SK-N-SH (cell line): ENCODE measurements at regions not wholly inside any gene's neighbourhood (a gene's known extent, or its start where the extent isn't known, plus 50 kb on each side); places are given as distances from the start of the nearest gene placed in this dataset.

Source experiments
- CTCF ChIA-PET: fragments of 300-600, 350-600 bp; formaldehyde crosslinking; extraction: SDS; loops from one replicate; lab custom pipeline; 2021; lab: Yijun Ruan, JAX
- POLR2A ChIA-PET: fragments of 350-600 bp; sonication (Branson Sonifier 250); formaldehyde crosslinking; extraction: SDS; loops from one replicate; lab custom pipeline; 2020; ENCODE audit warnings: antibody characterized with exemption, inconsistent platforms; lab: Yijun Ruan, JAX
- DNase-seq: peaks from one replicate; pipeline ENCODE4 v3.0.0; 2012
- H2AFZ ChIP-seq: fragments of 200-600 bp; sonication (generic); 2 replicates; pipeline ENCODE4 v1.8.1; 2016; ENCODE audit warnings: antibody characterized with exemption, mild to moderate bottlenecking, low read depth
- H3F3A ChIP-seq: fragments of 200-600 bp; sonication (generic); replicated peaks from 2 replicates; pipeline ENCODE3; 2016; ENCODE audit warnings: antibody characterized with exemption, mild to moderate bottlenecking; ENCODE audit not compliant: insufficient read depth
- H3K27ac ChIP-seq, 2 experiments: fragments of 200-500 bp in 1 of 2; fragments of 200-600 bp in 1 of 2; sonication (Bioruptor generic) in 1 of 2; sonication (generic), shearing (Covaris generic) in 1 of 2; 2 replicates each; pipeline versions ENCODE4 v1.5.1 to v1.6.1; 2014 to 2016; ENCODE audit warnings: low read depth in 2 of 2, inconsistent platforms in 1 of 2, low read length in 1 of 2, mild to moderate bottlenecking in 1 of 2, mixed read lengths in 1 of 2
- H3K27me3 ChIP-seq: fragments of 200-600 bp; sonication (generic), shearing (Covaris generic); 2 replicates; pipeline ENCODE4 v1.6.1; 2016; ENCODE audit warnings: mixed run types; ENCODE audit not compliant: insufficient read depth
- H3K36me3 ChIP-seq, 2 experiments: fragments of 200-500 bp in 1 of 2; fragments of 200-600 bp in 1 of 2; sonication (Bioruptor generic) in 1 of 2; sonication (generic) in 1 of 2; replicated peaks in 1 of 2; 2 replicates each; pipeline versions ENCODE3 to v1.5.1; 2014 to 2016; ENCODE audit warnings: low read length in 1 of 2, mild to moderate bottlenecking in 1 of 2; ENCODE audit not compliant: insufficient read depth in 2 of 2, control insufficient read depth in 1 of 2
- H3K4me1 ChIP-seq, 2 experiments: fragments of 200-500 bp in 1 of 2; fragments of 200-600 bp in 1 of 2; sonication (Bioruptor generic) in 1 of 2; sonication (generic), shearing (Covaris generic) in 1 of 2; 2 replicates each; pipeline versions ENCODE4 v1.5.1 to v1.6.1; 2014 to 2016; ENCODE audit warnings: low read depth in 1 of 2, low read length in 1 of 2, mixed run types in 1 of 2; ENCODE audit not compliant: insufficient read depth in 2 of 2, control insufficient read depth in 1 of 2
- H3K4me2 ChIP-seq: fragments of 200-600 bp; sonication (generic), shearing (Covaris generic); 2 replicates; pipeline ENCODE4 v1.6.1; 2017; ENCODE audit warnings: mixed run types
- H3K4me3 ChIP-seq, 2 experiments: fragments of 200-500 bp in 1 of 2; fragments of 200-600 bp in 1 of 2; sonication (Bioruptor generic) in 1 of 2; sonication (generic), shearing (Covaris generic) in 1 of 2; 2 replicates each; pipeline versions ENCODE4 v1.5.1 to v1.8.1; 2014 to 2016; ENCODE audit warnings: low read depth in 2 of 2, inconsistent platforms in 1 of 2, low read length in 1 of 2, mild to moderate bottlenecking in 1 of 2, mixed read lengths in 1 of 2, moderate library complexity in 1 of 2
- H3K79me2 ChIP-seq: fragments of 200-600 bp; sonication (generic); 2 replicates; pipeline ENCODE4 v1.8.1; 2017; ENCODE audit warnings: mild to moderate bottlenecking; ENCODE audit not compliant: insufficient read depth
- H3K9ac ChIP-seq: fragments of 200-600 bp; sonication (generic); 2 replicates; pipeline ENCODE4 v1.6.1; 2017; ENCODE audit warnings: mixed run types
- H3K9me2 ChIP-seq: fragments of 200-600 bp; sonication (generic); 2 replicates; pipeline ENCODE4 v1.6.1; 2017; ENCODE audit warnings: mixed run types
- H3K9me3 ChIP-seq: fragments of 200-600 bp; sonication (generic); 2 replicates; pipeline ENCODE4 v1.6.1; 2017; ENCODE audit warnings: mixed run types, mild to moderate bottlenecking, moderate library complexity
- H4K20me1 ChIP-seq: fragments of 200-600 bp; sonication (generic); 2 replicates; pipeline ENCODE4 v1.6.1; 2017; ENCODE audit warnings: mild to moderate bottlenecking, mixed run types; ENCODE audit not compliant: insufficient read depth
- ELF1 ChIP-seq: IDR thresholded peaks from 2 replicates; pipeline ENCODE4 v1.4.0; 2012
- FOSL2 ChIP-seq: IDR thresholded peaks from 2 replicates; pipeline ENCODE4 v1.4.0; 2012; ENCODE audit warnings: low read depth, mild to moderate bottlenecking, moderate library complexity, borderline replicate concordance
- FOXJ3 ChIP-seq: sonication (generic); formaldehyde crosslinking; IDR thresholded peaks from 2 replicates; pipeline ENCODE4 v1.5.1; 2020; ENCODE audit warnings: mild to moderate bottlenecking, missing genetic modification reagents
- FOXM1 ChIP-seq: IDR thresholded peaks from 2 replicates; pipeline ENCODE4 v1.4.0; 2012; ENCODE audit warnings: low read depth, mild to moderate bottlenecking
- GABPA ChIP-seq: IDR thresholded peaks from 2 replicates; pipeline ENCODE4 v1.4.0; 2012; ENCODE audit warnings: low read depth, mild to moderate bottlenecking
- NFIC ChIP-seq: IDR thresholded peaks from 2 replicates; pipeline ENCODE4 v1.4.0; 2012; ENCODE audit warnings: borderline replicate concordance
- POLR2AphosphoS5 ChIP-seq: IDR thresholded peaks from 2 replicates; pipeline ENCODE4 v1.6.1; 2012; ENCODE audit warnings: low read depth, low read length
- RAD21 ChIP-seq: IDR thresholded peaks from 2 replicates; pipeline ENCODE4 v1.6.1; 2012; ENCODE audit warnings: mild to moderate bottlenecking, low read length
- RCOR1 ChIP-seq: fragments of 150-350 bp; IDR thresholded peaks from 2 replicates; pipeline ENCODE4 v1.6.1; 2017; ENCODE audit warnings: antibody characterized with exemption, low read length
- RFX5 ChIP-seq: IDR thresholded peaks from 2 replicates; pipeline ENCODE4 v1.6.1; 2012; ENCODE audit warnings: mild to moderate bottlenecking, improper control_type of control experiment, low read length
- SIN3A ChIP-seq: IDR thresholded peaks from 2 replicates; pipeline ENCODE4 v1.6.1; 2012; ENCODE audit warnings: low read depth, mild to moderate bottlenecking, low read length, moderate library complexity, borderline replicate concordance
- SMC3 ChIP-seq: IDR thresholded peaks from 2 replicates; pipeline ENCODE4 v1.6.1; 2012; ENCODE audit warnings: low read depth, low read length, improper control_type of control experiment
- TAF1 ChIP-seq: IDR thresholded peaks from 2 replicates; pipeline ENCODE4 v1.6.1; 2012; ENCODE audit warnings: low read depth, mild to moderate bottlenecking, low read length, moderate library complexity, borderline replicate concordance
- TCF12 ChIP-seq: IDR thresholded peaks from 2 replicates; pipeline ENCODE4 v1.4.0; 2012
- TEAD4 ChIP-seq: IDR thresholded peaks from 2 replicates; pipeline ENCODE4 v1.4.0; 2012; ENCODE audit warnings: mild to moderate bottlenecking, borderline replicate concordance; ENCODE audit not compliant: insufficient read depth
- WGBS: methylation state at CpG from one replicate; pipeline ENCODE4 v1.1.6; 2017; ENCODE audit warnings: low lambda C conversion rate; 5-methylcytosine and 5-hydroxymethylcytosine counted together
- TF ChIP-seq, protein P1 (sequence below): IDR thresholded peaks from 2 replicates; pipeline ENCODE4 v1.4.0; 2012; ENCODE audit warnings: low read depth, borderline replicate concordance
- TF ChIP-seq, protein P2 (sequence below): fragments of 150-350 bp; IDR thresholded peaks from 2 replicates; pipeline ENCODE4 v1.6.1; 2017; ENCODE audit warnings: antibody characterized with exemption, low read length, low read depth, borderline replicate concordance

DNA sequence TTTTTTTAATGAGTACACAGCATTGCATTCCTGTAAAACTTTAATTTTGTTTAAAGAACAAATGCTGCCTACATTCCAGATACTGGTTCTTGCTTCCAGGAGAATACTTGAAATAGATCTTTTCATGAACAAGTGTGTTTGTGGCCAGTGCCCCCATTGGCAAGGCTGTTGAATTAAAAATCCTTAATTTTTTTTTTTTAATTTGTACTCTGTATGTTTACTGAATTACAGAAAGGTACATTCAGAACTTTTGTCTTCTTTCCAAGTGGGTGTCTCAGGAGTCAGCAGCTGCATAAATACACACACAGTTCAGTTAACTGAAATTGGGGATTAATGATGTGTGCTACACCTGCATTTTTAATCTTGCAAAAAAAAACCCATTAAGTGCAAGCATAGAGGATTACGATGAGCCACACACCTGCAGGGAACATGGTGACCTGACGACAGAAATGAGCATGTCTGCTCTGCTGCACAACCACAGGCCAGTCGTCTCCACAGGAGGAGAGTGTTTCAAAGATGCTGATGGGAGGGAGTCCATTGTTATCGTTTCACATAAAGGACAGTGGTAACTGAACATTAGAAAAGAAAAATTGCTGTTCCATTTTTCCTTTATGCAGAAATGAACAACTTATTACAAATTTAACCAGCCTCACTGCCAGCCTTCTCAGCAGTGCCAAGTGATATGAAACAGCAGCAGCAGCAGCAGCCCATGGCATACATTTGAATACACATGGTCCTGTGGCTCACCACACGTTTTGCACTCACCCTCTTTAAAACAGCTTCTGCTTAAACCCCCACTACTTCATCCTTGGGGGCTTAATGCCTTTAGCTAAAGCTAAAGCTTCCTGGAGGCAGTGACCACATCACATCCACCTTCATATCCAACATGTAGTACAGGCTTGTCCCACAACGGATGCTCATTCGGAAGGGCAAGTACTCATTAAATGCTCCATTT is 72.3 kb upstream of the RFC3 start:
- TF ChIP-seq FOXJ3 (CRISPR knock-in tag) (no peak), RCOR1 (no peak), FOXM1 (no peak), POLR2AphosphoS5 (no peak), ELF1 (no peak), FOSL2 (no peak), TCF12 (no peak), SMC3 (no peak), TAF1 (no peak), RAD21 (no peak), GABPA (no peak), NFIC (no peak), TEAD4 (no peak)
- TF ChIP-seq, protein P1, sequence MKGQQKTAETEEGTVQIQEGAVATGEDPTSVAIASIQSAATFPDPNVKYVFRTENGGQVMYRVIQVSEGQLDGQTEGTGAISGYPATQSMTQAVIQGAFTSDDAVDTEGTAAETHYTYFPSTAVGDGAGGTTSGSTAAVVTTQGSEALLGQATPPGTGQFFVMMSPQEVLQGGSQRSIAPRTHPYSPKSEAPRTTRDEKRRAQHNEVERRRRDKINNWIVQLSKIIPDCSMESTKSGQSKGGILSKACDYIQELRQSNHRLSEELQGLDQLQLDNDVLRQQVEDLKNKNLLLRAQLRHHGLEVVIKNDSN, result no peak
- TF ChIP-seq, protein P2, sequence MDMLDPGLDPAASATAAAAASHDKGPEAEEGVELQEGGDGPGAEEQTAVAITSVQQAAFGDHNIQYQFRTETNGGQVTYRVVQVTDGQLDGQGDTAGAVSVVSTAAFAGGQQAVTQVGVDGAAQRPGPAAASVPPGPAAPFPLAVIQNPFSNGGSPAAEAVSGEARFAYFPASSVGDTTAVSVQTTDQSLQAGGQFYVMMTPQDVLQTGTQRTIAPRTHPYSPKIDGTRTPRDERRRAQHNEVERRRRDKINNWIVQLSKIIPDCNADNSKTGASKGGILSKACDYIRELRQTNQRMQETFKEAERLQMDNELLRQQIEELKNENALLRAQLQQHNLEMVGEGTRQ, result no peak
- Histone ChIP-seq H3K4me3 (no peak overlapping the region), H3K36me3 (no peaks in the 10 kb centered on the region), H3K9me3 (no peaks in the 10 kb centered on the region), H2AFZ (no peak overlapping the region), H3K4me2 (no peak overlapping the region), H3K9ac (no peak overlapping the region), H3K27me3 (no peaks in the 10 kb centered on the region), H3F3A (no peaks in the 10 kb centered on the region), H4K20me1 (no peaks in the 10 kb centered on the region), H3K27ac (no peak overlapping the region), H3K4me1 (no peaks in the 10 kb centered on the region), H3K9me2 (no peaks in the 10 kb centered on the region), H3K79me2 (no peaks in the 10 kb centered on the region)
- POLR2A ChIA-PET, result no interaction called here
- no peak for DNase-seq
- 69% methylated on average over 7 of the region's 7 CpGs for WGBS
- CTCF ChIA-PET, result no interaction called here

DNA sequence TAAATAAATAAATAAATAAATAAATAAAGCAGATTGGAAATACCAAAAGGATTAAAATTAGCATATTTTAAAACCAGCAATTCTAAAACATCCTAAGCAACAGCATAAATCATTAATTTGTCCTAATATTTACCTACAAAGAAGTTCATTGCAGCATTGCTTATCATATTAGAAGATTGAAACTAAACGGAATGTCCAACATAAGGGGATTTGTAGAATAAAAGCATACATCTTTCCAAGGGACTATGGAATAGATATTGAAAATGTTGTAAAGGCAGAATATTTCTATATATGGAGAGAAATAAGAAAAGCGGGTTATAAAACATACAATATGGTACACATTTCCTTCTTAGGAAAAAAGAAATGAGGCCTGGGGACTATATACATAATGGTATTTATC is 71.1 kb upstream of the RFC3 start:
- H2AFZ ChIP-seq, result no peak overlapping the region
- no peaks in the 10 kb centered on the region for H3K27me3 ChIP-seq
- H3K36me3 ChIP-seq, result no peaks in the 10 kb centered on the region
- no peak overlapping the region for H3K4me3 ChIP-seq
- no peak overlapping the region for H3K4me2 ChIP-seq
- no peak overlapping the region for H3K9ac ChIP-seq
- H3K9me3 ChIP-seq, result no peaks in the 10 kb centered on the region
- no peaks in the 10 kb centered on the region for H3K9me2 ChIP-seq
- no peaks in the 10 kb centered on the region for H3K4me1 ChIP-seq
- ChIA-PET POLR2A (no interaction called here), CTCF (no interaction called here)
- TF ChIP-seq SIN3A (no peak), RFX5 (no peak), FOXM1 (no peak)
- H3K27ac ChIP-seq, result no peak overlapping the region
- no peaks in the 10 kb centered on the region for H3K79me2 ChIP-seq
- H3F3A ChIP-seq, result no peaks in the 10 kb centered on the region
- 87% methylated on average over 2 of the region's 2 CpGs for WGBS
- H4K20me1 ChIP-seq, result no peaks in the 10 kb centered on the region
- no peak for DNase-seq
